ENCODE measurements at regions not wholly inside any gene's neighbourhood (a gene's known extent, or its start where the extent isn't known, plus 50 kb on each side); places are given as distances from the start of the nearest gene placed in this dataset.
"Not testable (repeated sequence)": the region's sequence is repeated elsewhere in the genome, so short reads cannot be mapped to it uniquely, and the experiment has no call there.

- TF ChIP-seq CTCF (IDR thresholded peaks at IDR 0.05); EZH2 (IDR thresholded peaks at IDR 0.05; ENCODE audit: borderline replicate concordance, insufficient read depth, low read depth, low read length, poor library complexity, severe bottlenecking): not testable (repeated sequence)
Observed at GRCh38 chr2:16720737-16721136, 55.1 kb upstream of the CYRIA start.
